Heart right ventricle (tissue), 16 donors: ENCODE measurements at regions not wholly inside any gene's neighbourhood (a gene's known extent, or its start where the extent isn't known, plus 50 kb on each side); places are given as distances from the start of the nearest gene placed in this dataset.
"Not testable (repeated sequence)": the region's sequence is repeated elsewhere in the genome, so short reads cannot be mapped to it uniquely, and the experiment has no call there.

ENCODE experiments used
- ATAC-seq, 8 donors: fragments of 200-7000 bp; cut with Tn5 transposase; one replicate each; pipeline ENCODE4 v1.9.1; 2020; ENCODE audit warnings: mild to moderate bottlenecking in 8 of 8, moderate library complexity in 8 of 8, moderate number of reproducible peaks in 1 of 8
- DNase-seq, 2 donors: peaks; one replicate each; pipeline ENCODE4 v3.0.0-alpha.2; 2020
- H3K27ac ChIP-seq, 10 donors: fragments of 200-600 bp; sonication (generic) in 2 of 10; one replicate each; pipeline versions ENCODE4 v1.5.0 to v1.8.0; 2020 to 2022; ENCODE audit warnings: mild to moderate bottlenecking in 3 of 10
- H3K27me3 ChIP-seq, 7 donors: fragments of 200-600 bp; one replicate each; pipeline ENCODE4 v1.8.0; 2021 to 2022; ENCODE audit warnings: mild to moderate bottlenecking in 2 of 7
- H3K36me3 ChIP-seq, 9 donors: fragments of 200-600 bp; sonication (generic) in 1 of 9; one replicate each; pipeline versions ENCODE4 v1.5.0 to v1.8.0; 2020 to 2022; ENCODE audit warnings: mild to moderate bottlenecking in 2 of 9
- H3K4me1 ChIP-seq, 9 donors: fragments of 200-600 bp; sonication (generic) in 1 of 9; one replicate each; pipeline versions ENCODE4 v1.5.0 to v1.8.0; 2020 to 2022; ENCODE audit warnings: mild to moderate bottlenecking in 4 of 9
- H3K4me3 ChIP-seq, 10 donors: fragments of 200-600 bp; sonication (generic) in 2 of 10; one replicate each; pipeline versions ENCODE4 v1.5.0 to v1.8.0; 2020 to 2022; ENCODE audit warnings: mild to moderate bottlenecking in 7 of 10, moderate library complexity in 2 of 10
- H3K9me3 ChIP-seq, 11 donors: fragments of 200-600 bp in 10 of 11; sonication (generic) in 2 of 11; one replicate each; pipeline versions ENCODE4 v1.5.0 to v1.8.0; 2013 to 2022; ENCODE audit warnings: mild to moderate bottlenecking in 2 of 11, control low read depth in 1 of 11, moderate library complexity in 1 of 11
- CTCF ChIP-seq, 9 donors: fragments of 200-600 bp; sonication (generic) in 2 of 9; IDR thresholded peaks; one replicate each; pipeline versions ENCODE4 v1.5.0 to v1.8.0; 2021 to 2022; ENCODE audit warnings: antibody characterized with exemption in 9 of 9, mild to moderate bottlenecking in 5 of 9, moderate library complexity in 1 of 9
- WGBS, 2 donors: extraction: QIAGEN DNeasy Blood & Tissue Kit; methylation state at CpG; one replicate each; pipeline ENCODE4 v1.1.7; 2013; ENCODE audit warnings: inconsistent platforms in 1 of 2; 5-methylcytosine and 5-hydroxymethylcytosine counted together
- intact Hi-C, 10 donors: fragments of 100-400 bp; cut with DNase I; formaldehyde crosslinking; loops; one replicate each; pipeline versions ENCODE4 v1.11.1 to v1.14.2; 2022
- donor health status: Arrhythmogenic right ventricular cardiomyopathy.
- donor health status: ischemic (EF 13 %, LVEDD 7.1; RV severe dilation, severe dysfunction).
- donor health status: healthy with polysubstance abuse.
- donor health status: DM: no; HTN: yes; CAD: no.
- donor health status: DM: no; HTN: no; CAD: no.
- donor health status: ischemic (EF 25% LVEDD 6.9; RV normal size, moderate dysfunction).
- donor health status: ischemic (EF 25% LVEDD 5.7; RV mildly dilated, moderate dysfunction).
- donor health status: healthy.
- donor health status: DM: yes; HTN: yes; CAD: no.
- donor health status: Ischemic cardiomyopathy.
- donor health status: ischemic (EF 35%, LVEDD 5.7; RV mildly dilated, moderate dysfunction).
- donor health status: nonischemic (EF 11% LVEDD 7.7; RV severe dilation, severe dysfunction).
- donor health status: DM: yes; HTN: yes; CAD: no.
- donor health status: PGD.
- donor health status: ischemic (EF 29% LVEDD 5.4; RV normal size, mild dysfunction).
- donor health status: nonischemic (EF 23%, LVEDD 6.1; RV moderate dilation, normal function).

DNA sequence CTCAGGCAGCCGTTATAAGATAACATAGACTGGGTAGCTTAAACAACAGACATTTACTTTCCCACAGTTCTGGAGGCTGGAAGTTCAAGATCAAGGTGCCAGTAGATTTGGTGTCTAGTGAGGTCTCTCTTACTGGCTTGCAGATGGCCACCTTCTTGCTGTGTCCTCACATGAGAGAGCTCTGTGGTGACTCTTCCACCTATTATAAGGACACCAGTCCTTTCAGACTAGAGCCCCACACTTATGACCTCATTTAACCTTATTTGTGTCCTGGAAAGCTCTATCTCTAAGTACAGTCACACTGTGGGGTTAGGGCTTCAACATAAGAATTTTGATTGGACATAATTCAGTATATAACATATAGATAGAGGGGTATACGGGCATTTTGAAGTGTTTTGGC, 245.0 kb downstream of the UTRN start:
- TF ChIP-seq CTCF (IDR thresholded peaks at IDR 0.05), result no peak
- DNase-seq (no peak), ATAC-seq (no peak)
- WGBS, 2 donors, result 78 to 87% methylated on average over 2 of the region's 2 CpGs
- Histone ChIP-seq H3K27me3 (no peaks in the 10 kb centered on the region), H3K36me3 (peaks cover 0 to 100% (median 27%) of the 10 kb centered on the region in 9 donors), H3K9me3 (no peaks in the 10 kb centered on the region), H3K27ac (no peak overlapping the region), H3K4me1 (peaks cover 0 to 12% (median 0%) of the 10 kb centered on the region in 9 donors), H3K4me3 (no peak overlapping the region)
- intact Hi-C loops, result no loop called here

DNA sequence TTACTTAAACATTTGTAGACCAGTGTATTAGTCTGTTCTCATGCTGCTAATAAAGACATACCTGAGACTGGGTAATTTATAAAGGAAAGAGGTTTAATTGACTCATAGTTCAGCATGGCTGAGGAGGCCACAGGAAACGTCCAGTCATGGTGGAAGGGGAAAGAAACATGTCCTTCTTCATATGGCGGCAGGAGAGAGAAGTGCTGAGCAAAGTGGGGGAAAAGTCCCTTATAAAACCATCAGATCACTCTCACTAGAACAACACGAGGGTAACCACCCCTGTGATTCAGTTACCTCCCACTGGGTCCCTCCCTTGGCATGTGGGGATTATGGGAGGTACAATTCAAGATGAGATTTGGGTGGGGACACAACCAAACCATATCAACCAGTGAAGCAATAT, 247.1 kb downstream of the UTRN start:
- H3K27me3 ChIP-seq, intact Hi-C loops, H3K27ac ChIP-seq, DNase-seq, ATAC-seq, H3K4me3 ChIP-seq, H3K9me3 ChIP-seq: not testable (repeated sequence)
- Histone ChIP-seq H3K36me3 (peaks cover 0 to 92% (median 27%) of the 10 kb centered on the region in 9 donors), H3K4me1 (peaks cover 0 to 13% (median 0%) of the 10 kb centered on the region in 9 donors)
- WGBS, 2 donors, result 93 to 94% methylated on average over 3 of the region's 3 CpGs

- WGBS, 2 donors, result 61 to 64% methylated on average over 3 of the region's 3 CpGs
- Histone ChIP-seq H3K4me1 (peaks cover 0 to 13% (median 0%) of the 10 kb centered on the region in 9 donors), H3K27ac (no peak overlapping the region), H3K36me3 (peaks cover 0 to 92% (median 23%) of the 10 kb centered on the region in 9 donors), H3K27me3 (no peaks in the 10 kb centered on the region), H3K9me3 (no peaks in the 10 kb centered on the region), H3K4me3 (no peak overlapping the region)
- ATAC-seq, result peak in 3 of 8 donors; percentile 39 to 58 (median 52)
- no peak for DNase-seq
- intact Hi-C loops, result no loop called here
- TF ChIP-seq CTCF (IDR thresholded peaks at IDR 0.05), result no peak
These were observed 249.0 kb downstream of the UTRN start for GRCh38 chr6:144534180-144534579.

DNA sequence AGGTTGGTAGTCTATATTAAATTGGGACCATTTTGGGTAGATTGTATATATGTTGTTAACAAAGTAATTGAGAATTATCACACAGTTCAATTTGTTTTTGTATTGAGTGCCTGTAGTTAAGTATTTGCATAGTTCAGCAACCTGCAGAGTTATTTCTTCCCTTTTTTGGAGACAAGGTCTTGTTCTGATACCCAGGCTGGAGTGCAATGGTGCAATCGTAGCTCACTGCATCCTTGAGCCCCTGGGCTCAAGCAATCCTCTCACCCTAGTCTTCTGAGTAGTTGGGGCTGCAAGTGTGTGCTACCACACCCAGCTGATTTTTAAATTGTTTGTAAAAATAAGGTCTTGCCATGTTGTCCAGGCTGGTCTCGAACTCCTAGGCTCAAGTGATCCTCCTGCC, 250.5 kb downstream of the UTRN start:
- Histone ChIP-seq H3K4me3 (no peak overlapping the region), H3K9me3 (no peaks in the 10 kb centered on the region), H3K27ac (no peak overlapping the region), H3K27me3 (no peaks in the 10 kb centered on the region), H3K36me3 (peaks cover 0 to 92% (median 30%) of the 10 kb centered on the region in 9 donors), H3K4me1 (peaks cover 0 to 13% (median 0%) of the 10 kb centered on the region in 9 donors)
- TF ChIP-seq CTCF (IDR thresholded peaks at IDR 0.05), result no peak
- ATAC-seq, result no peak
- 93 to 98% methylated on average over 2 of the region's 2 CpGs for WGBS, 2 donors
- intact Hi-C loops, result no loop called here
- DNase-seq, result no peak

DNA sequence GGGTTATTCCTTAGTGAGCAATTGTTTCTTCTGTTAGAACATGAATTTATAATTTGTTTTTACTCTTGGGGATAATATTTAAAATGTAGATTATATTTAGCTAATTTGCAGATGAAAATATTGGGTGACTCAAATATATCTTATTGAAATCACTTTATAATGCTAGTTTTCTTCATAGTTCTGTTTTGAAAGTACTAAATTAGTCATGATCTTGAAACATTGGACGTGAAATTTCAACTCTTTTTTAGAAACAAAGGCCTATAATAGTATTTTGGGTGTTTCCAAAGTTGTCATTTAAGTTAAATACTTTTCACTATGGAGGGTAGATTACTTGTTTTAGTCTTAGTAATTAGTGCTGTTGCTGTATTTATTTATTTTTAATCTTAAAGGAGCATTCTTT, 250.9 kb downstream of the UTRN start:
- H3K36me3 ChIP-seq, result peaks cover 0 to 92% (median 26%) of the 10 kb centered on the region in 9 donors
- ATAC-seq (no peak), DNase-seq (no peak)
- WGBS, 2 donors, result 79 to 85% methylated on average over 1 of the region's 1 CpG
- no peaks in the 10 kb centered on the region for H3K9me3 ChIP-seq
- peaks cover 0 to 13% (median 0%) of the 10 kb centered on the region in 9 donors for H3K4me1 ChIP-seq
- no peaks in the 10 kb centered on the region for H3K27me3 ChIP-seq
- no peak overlapping the region for H3K4me3 ChIP-seq
- TF ChIP-seq CTCF (IDR thresholded peaks at IDR 0.05), result no peak
- intact Hi-C loops, result no loop called here
- no peak overlapping the region for H3K27ac ChIP-seq
